GM19351 (cell line): ENCODE measurements at regions not wholly inside any gene's neighbourhood (a gene's known extent, or its start where the extent isn't known, plus 50 kb on each side); places are given as distances from the start of the nearest gene placed in this dataset.

Source experiments
- ATAC-seq: cut with Tn5 transposase; IDR thresholded peaks from one replicate; pipeline ENCODE4 v1.9.1; 2021; ENCODE audit warnings: mild to moderate bottlenecking, moderate library complexity; ENCODE audit not compliant: unreplicated experiment

GRCh38 chr13:99027661-99028425, 50.0 kb upstream of the DOCK9 start:
- no peak for ATAC-seq

GRCh38 chr13:99028890-99029289, 51.0 kb upstream of the DOCK9 start:
- no peak for ATAC-seq

DNA sequence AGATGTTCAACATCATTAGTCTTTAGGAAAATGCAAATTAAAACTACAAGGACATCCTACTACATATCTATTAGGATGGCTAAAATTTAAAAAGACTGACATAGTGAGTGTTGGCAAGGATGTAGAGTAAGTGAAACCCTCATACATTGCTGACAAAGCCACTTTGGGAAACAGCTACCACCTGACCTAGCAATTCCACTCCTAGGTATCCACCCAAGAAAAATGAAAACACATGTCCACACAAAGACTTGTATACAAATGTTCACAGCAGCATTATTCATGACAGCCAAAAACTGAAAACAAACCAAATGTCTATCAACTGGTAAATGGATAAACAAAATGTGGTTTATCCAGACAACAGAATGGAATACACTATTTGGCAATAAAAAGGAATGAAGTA, 51.7 kb upstream of the DOCK9 start:
- no peak for ATAC-seq

DNA sequence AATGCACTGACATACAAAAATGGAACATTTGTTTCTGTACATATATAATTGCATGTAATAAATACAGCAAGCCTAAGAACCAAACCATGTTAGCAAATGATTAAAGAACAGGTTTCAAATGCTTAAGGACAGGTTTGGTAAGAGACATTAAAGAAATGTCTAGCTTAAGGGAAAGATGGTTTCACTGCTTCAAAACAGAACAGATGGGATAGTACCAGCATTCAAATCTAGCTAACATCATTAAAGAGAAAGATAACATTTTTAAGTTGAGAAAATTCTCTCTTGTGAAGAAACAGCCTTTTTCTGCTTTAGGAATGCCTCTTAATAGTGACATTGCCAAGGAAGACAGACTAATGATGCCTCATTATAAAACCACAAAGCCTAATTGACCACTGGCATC, 52.5 kb upstream of the DOCK9 start:
- ATAC-seq = no peak

GRCh38 chr13:99031832-99032231, 54.0 kb upstream of the DOCK9 start:
- ATAC-seq = no peak

DNA sequence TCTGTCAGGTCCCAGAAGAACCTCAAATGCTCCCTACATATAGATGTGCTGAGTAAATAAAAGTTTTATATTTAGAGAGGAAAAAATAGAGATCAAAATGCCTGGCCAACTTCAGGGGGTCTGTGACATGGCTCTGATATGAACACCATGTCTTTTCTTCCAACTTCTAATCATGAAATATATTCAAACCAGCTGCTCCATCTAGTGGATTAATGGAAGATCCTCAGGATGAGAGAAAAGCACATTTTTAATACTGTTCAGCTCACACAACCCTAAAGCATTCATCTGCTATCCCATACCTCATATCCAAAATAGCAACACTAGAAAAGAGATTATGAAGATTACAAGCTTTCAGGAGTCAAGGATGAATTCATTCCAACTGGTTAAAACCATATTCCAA, 56.0 kb upstream of the DOCK9 start:
- peak; percentile 55 for ATAC-seq

DNA sequence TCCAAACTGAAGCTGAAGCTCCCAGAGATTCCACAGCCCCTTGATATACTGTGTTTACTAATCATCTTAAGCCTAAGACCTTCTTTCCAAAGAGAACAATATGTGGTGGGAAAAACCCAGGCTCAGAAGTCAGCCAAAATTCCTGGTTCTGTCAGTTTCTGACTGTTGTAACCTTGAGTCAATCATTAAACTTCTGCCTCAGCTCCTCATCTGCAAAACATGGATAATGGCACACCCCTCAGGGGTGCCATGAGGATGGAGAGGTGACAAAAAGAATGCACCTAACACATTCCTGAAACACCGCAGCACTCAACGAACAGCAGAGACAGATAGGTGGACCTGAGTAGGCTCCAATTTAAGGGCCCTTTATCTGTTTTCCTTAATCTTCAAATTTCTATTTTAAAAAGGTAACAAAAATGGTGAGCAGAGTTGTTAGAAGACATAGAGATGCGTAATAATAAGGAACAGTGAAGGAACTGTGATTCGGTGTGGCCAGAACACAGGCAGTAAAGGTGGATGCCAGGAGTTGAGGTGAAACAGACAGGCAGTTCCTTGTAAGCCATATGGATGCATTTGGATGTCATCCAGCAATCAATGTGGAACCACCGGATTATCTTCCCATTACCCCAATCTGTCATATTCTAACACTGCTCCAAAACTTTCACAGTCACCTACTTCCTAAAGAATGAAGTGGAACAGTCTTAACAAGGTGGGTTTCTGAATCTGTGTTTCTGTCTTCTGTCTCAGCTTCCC, 56.6 kb upstream of the DOCK9 start:
- no peak for ATAC-seq

DNA sequence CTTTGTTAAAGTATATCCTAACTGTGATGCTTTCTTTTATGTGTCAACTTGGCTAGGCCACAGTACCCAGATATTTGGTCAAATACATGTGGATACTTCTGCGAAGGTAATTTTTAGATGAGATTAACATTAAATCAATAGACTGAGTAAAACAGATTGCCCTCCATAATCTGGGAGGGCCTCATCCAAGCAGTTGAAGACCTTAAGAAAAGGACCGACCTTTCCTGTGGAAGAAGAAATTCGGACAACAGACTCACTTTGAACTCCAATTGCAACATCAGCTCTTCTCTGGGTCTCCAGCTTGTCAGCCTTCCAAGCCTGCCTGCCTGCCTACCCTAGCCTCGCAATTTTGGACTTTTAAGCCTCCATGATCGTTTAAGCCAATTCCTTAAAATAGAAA, 57.9 kb upstream of the DOCK9 start:
- no peak for ATAC-seq

GRCh38 chr13:99037756-99038155, 59.9 kb upstream of the DOCK9 start:
- ATAC-seq = no peak

- no peak for ATAC-seq
These were observed 61.9 kb upstream of the DOCK9 start for GRCh38 chr13:99039718-99040280.

GRCh38 chr13:99040536-99041131, 62.8 kb upstream of the DOCK9 start:
- ATAC-seq = no peak

GRCh38 chr13:99041337-99041736, 63.5 kb upstream of the DOCK9 start:
- no peak for ATAC-seq

GRCh38 chr13:99041788-99042187, 63.9 kb upstream of the DOCK9 start:
- ATAC-seq = peak; percentile 53

- no peak for ATAC-seq
These were observed 64.8 kb upstream of the DOCK9 start for GRCh38 chr13:99042521-99043250.

- ATAC-seq = no peak
These were observed 66.0 kb upstream of the DOCK9 start for GRCh38 chr13:99043831-99044231.

DNA sequence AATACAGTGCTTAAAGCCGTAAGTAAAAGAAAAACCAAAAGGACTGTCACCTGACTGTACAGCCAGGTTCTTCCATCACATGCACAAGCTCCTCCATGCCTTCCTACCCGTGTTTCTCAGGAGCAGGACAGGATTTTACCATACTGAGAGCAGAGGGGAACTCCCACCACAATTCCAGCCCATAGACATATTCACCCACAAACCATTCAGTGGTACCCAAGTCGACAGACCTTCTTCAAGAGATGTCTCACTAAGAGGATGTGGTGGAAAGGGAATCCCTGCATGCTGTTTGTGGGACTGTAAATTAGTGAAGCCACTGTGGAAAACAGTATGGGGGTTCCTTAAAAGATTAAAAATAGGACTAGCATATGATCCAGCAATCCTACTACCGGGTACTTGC, 66.9 kb upstream of the DOCK9 start:
- ATAC-seq = no peak

DNA sequence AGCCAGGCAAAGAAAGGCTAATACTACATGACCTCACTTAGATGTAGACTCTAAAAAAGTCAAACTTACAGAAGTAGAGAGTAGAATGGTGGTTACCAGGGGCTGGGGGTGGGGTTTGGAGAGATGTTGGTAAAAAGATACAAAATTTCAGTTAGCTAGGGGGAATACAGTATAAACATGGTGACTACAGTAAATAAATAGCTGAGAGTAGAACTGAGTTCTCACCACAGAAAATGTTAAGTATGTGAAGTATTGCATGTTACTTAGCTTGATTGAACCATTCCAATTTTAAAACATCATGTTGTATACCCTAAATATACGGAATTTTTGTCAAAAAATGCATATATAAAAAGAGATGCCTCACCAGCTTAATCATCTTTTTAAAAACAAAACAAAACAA, 67.5 kb upstream of the DOCK9 start:
- ATAC-seq = no peak

DNA sequence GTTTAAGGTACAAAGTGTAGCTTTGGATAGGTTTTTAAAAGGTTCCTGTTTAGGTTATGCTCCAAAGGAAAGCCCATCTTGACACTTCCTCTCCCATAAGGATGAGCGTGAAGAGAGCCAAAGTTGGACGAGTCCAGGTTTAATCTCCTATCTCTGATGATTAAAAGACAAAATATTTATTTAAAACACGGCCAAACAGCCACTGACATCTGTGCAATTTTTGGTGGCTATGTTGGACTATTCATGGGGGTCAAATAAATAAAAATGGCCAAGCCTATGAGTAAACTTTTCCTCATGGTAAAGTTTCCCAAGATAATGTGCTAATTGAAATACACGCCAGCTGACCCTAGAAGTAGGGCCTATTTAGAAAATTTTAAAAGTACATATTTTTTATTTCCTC, 69.0 kb upstream of the DOCK9 start:
- no peak for ATAC-seq

DNA sequence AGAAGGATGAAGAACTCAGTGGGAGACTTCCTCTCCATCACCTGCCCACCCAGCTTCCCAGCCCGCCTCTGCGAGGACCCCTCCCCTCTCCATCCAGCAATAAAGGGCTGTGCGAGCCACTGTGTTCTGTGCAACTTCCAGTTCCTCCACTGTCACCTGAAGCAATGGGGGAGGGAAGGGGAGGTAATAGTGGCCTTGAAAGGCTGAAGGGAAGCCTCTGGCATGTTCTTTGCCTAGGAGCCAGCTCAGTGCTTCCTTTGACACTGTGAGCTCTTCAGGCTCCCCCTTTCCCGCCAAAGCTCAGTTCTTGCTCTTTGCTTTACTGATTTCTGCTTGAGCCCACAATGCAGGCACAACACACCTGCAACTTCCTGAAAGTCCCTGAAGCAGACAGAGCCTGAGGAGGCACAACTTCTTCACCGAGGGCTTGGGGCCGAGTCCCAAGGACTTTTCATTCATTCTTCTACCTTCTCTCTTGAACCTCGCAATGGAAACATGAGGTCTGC, 73.2 kb upstream of the DOCK9 start:
- ATAC-seq = no peak

GRCh38 chr13:99051768-99052455, 74.0 kb upstream of the DOCK9 start:
- ATAC-seq = no peak
